A549 (cell line): ENCODE measurements at regions not wholly inside any gene's neighbourhood (a gene's known extent, or its start where the extent isn't known, plus 50 kb on each side); places are given as distances from the start of the nearest gene placed in this dataset.

Experiments used
- CTCF ChIP-seq: fragments of >200 bp; sonication (Bioruptor Twin); formaldehyde crosslinking; IDR thresholded peaks from 3 replicates; pipeline ENCODE4 v1.5.1; 2016
- EHMT2 ChIP-seq: fragments of 200-600 bp; sonication (generic); IDR thresholded peaks from 2 replicates; pipeline ENCODE4 v1.6.1; 2016; ENCODE audit warnings: antibody characterized with exemption, low read depth, mild to moderate bottlenecking, moderate library complexity
- EP300 ChIP-seq, 2 experiments: fragments of >200 bp; sonication (Bioruptor Twin); formaldehyde crosslinking; IDR thresholded peaks; 2 replicates in 1 of 2; 3 replicates in 1 of 2; pipeline ENCODE4 v1.6.1; 2016 to 2017
- MAFK ChIP-seq: fragments of 450-650 bp; IDR thresholded peaks from 2 replicates; pipeline ENCODE4 v1.6.1; 2014; ENCODE audit not compliant: partially characterized antibody
- PBX3 ChIP-seq: IDR thresholded peaks from 2 replicates; pipeline ENCODE4 v1.6.1; 2012
- POLR2A ChIP-seq: IDR thresholded peaks from 2 replicates; pipeline ENCODE4 v1.6.1; 2012; ENCODE audit warnings: mild to moderate bottlenecking, low read length
- RAD21 ChIP-seq, 2 experiments: fragments of >200 bp in 1 of 2; sonication (Bioruptor Twin) in 1 of 2; formaldehyde crosslinking in 1 of 2; IDR thresholded peaks in 1 of 2; conservative IDR thresholded peaks in 1 of 2; 2 replicates in 1 of 2; 3 replicates in 1 of 2; pipeline ENCODE4 v1.6.1; 2012 to 2018; ENCODE audit warnings: inconsistent platforms in 1 of 2

GRCh38 chr13:36752673-36753072 is 66.3 kb upstream of the RFXAP start:
- TF ChIP-seq RAD21 (conservative IDR thresholded peaks at IDR 0.05 in 1 of 2, IDR thresholded peaks at IDR 0.05 in 1 of 2), result no peak
- no peak for TF ChIP-seq CTCF
- TF ChIP-seq PBX3, result no peak
- no peak for TF ChIP-seq EP300 (IDR thresholded peaks at IDR 0.05)
- TF ChIP-seq POLR2A, result no peak
- TF ChIP-seq MAFK, result no peak
- no peak for TF ChIP-seq EHMT2
